SK-N-SH (cell line): ENCODE measurements at regions not wholly inside any gene's neighbourhood (a gene's known extent, or its start where the extent isn't known, plus 50 kb on each side); places are given as distances from the start of the nearest gene placed in this dataset.

Source experiments
- CTCF ChIA-PET: fragments of 300-600, 350-600 bp; formaldehyde crosslinking; extraction: SDS; loops from one replicate; lab custom pipeline; 2021; lab: Yijun Ruan, JAX
- POLR2A ChIA-PET: fragments of 350-600 bp; sonication (Branson Sonifier 250); formaldehyde crosslinking; extraction: SDS; loops from one replicate; lab custom pipeline; 2020; ENCODE audit warnings: antibody characterized with exemption, inconsistent platforms; lab: Yijun Ruan, JAX
- DNase-seq: peaks from one replicate; pipeline ENCODE4 v3.0.0; 2012
- H2AFZ ChIP-seq: fragments of 200-600 bp; sonication (generic); 2 replicates; pipeline ENCODE4 v1.8.1; 2016; ENCODE audit warnings: antibody characterized with exemption, mild to moderate bottlenecking, low read depth
- H3F3A ChIP-seq: fragments of 200-600 bp; sonication (generic); replicated peaks from 2 replicates; pipeline ENCODE3; 2016; ENCODE audit warnings: antibody characterized with exemption, mild to moderate bottlenecking; ENCODE audit not compliant: insufficient read depth
- H3K27ac ChIP-seq, 2 experiments: fragments of 200-500 bp in 1 of 2; fragments of 200-600 bp in 1 of 2; sonication (Bioruptor generic) in 1 of 2; sonication (generic), shearing (Covaris generic) in 1 of 2; 2 replicates each; pipeline versions ENCODE4 v1.5.1 to v1.6.1; 2014 to 2016; ENCODE audit warnings: low read depth in 2 of 2, inconsistent platforms in 1 of 2, low read length in 1 of 2, mild to moderate bottlenecking in 1 of 2, mixed read lengths in 1 of 2
- H3K27me3 ChIP-seq: fragments of 200-600 bp; sonication (generic), shearing (Covaris generic); 2 replicates; pipeline ENCODE4 v1.6.1; 2016; ENCODE audit warnings: mixed run types; ENCODE audit not compliant: insufficient read depth
- H3K36me3 ChIP-seq, 2 experiments: fragments of 200-500 bp in 1 of 2; fragments of 200-600 bp in 1 of 2; sonication (Bioruptor generic) in 1 of 2; sonication (generic) in 1 of 2; replicated peaks in 1 of 2; 2 replicates each; pipeline versions ENCODE3 to v1.5.1; 2014 to 2016; ENCODE audit warnings: low read length in 1 of 2, mild to moderate bottlenecking in 1 of 2; ENCODE audit not compliant: insufficient read depth in 2 of 2, control insufficient read depth in 1 of 2
- H3K4me1 ChIP-seq, 2 experiments: fragments of 200-500 bp in 1 of 2; fragments of 200-600 bp in 1 of 2; sonication (Bioruptor generic) in 1 of 2; sonication (generic), shearing (Covaris generic) in 1 of 2; 2 replicates each; pipeline versions ENCODE4 v1.5.1 to v1.6.1; 2014 to 2016; ENCODE audit warnings: low read depth in 1 of 2, low read length in 1 of 2, mixed run types in 1 of 2; ENCODE audit not compliant: insufficient read depth in 2 of 2, control insufficient read depth in 1 of 2
- H3K4me2 ChIP-seq: fragments of 200-600 bp; sonication (generic), shearing (Covaris generic); 2 replicates; pipeline ENCODE4 v1.6.1; 2017; ENCODE audit warnings: mixed run types
- H3K4me3 ChIP-seq, 2 experiments: fragments of 200-500 bp in 1 of 2; fragments of 200-600 bp in 1 of 2; sonication (Bioruptor generic) in 1 of 2; sonication (generic), shearing (Covaris generic) in 1 of 2; 2 replicates each; pipeline versions ENCODE4 v1.5.1 to v1.8.1; 2014 to 2016; ENCODE audit warnings: low read depth in 2 of 2, inconsistent platforms in 1 of 2, low read length in 1 of 2, mild to moderate bottlenecking in 1 of 2, mixed read lengths in 1 of 2, moderate library complexity in 1 of 2
- H3K79me2 ChIP-seq: fragments of 200-600 bp; sonication (generic); 2 replicates; pipeline ENCODE4 v1.8.1; 2017; ENCODE audit warnings: mild to moderate bottlenecking; ENCODE audit not compliant: insufficient read depth
- H3K9ac ChIP-seq: fragments of 200-600 bp; sonication (generic); 2 replicates; pipeline ENCODE4 v1.6.1; 2017; ENCODE audit warnings: mixed run types
- H3K9me2 ChIP-seq: fragments of 200-600 bp; sonication (generic); 2 replicates; pipeline ENCODE4 v1.6.1; 2017; ENCODE audit warnings: mixed run types
- H3K9me3 ChIP-seq: fragments of 200-600 bp; sonication (generic); 2 replicates; pipeline ENCODE4 v1.6.1; 2017; ENCODE audit warnings: mixed run types, mild to moderate bottlenecking, moderate library complexity
- H4K20me1 ChIP-seq: fragments of 200-600 bp; sonication (generic); 2 replicates; pipeline ENCODE4 v1.6.1; 2017; ENCODE audit warnings: mild to moderate bottlenecking, mixed run types; ENCODE audit not compliant: insufficient read depth
- CHD2 ChIP-seq: fragments of 150-350 bp; IDR thresholded peaks from 2 replicates; pipeline ENCODE4 v1.6.1; 2018; ENCODE audit warnings: low read length; ENCODE audit not compliant: partially characterized antibody
- CTCF ChIP-seq: fragments of 200-600 bp; sonication (generic); IDR thresholded peaks from 2 replicates; pipeline ENCODE4 v1.6.1; 2017; ENCODE audit warnings: antibody characterized with exemption, mild to moderate bottlenecking, moderate library complexity
- EP300 ChIP-seq, 2 experiments: IDR thresholded peaks; 2 replicates each; pipeline versions ENCODE4 v1.4.0 to v1.6.1; 2012; ENCODE audit warnings: borderline replicate concordance in 1 of 2, low read depth in 1 of 2, low read length in 1 of 2
- FOXM1 ChIP-seq: IDR thresholded peaks from 2 replicates; pipeline ENCODE4 v1.4.0; 2012; ENCODE audit warnings: low read depth, mild to moderate bottlenecking
- IRF3 ChIP-seq: fragments of 150-350 bp; IDR thresholded peaks from 2 replicates; pipeline ENCODE4 v1.6.1; 2016; ENCODE audit warnings: mild to moderate bottlenecking, low read depth, low read length
- JUND ChIP-seq: IDR thresholded peaks from 2 replicates; pipeline ENCODE4 v1.4.0; 2012
- MEF2A ChIP-seq: IDR thresholded peaks from 2 replicates; pipeline ENCODE4 v1.4.0; 2012; ENCODE audit warnings: low read depth, borderline replicate concordance
- NFIC ChIP-seq: IDR thresholded peaks from 2 replicates; pipeline ENCODE4 v1.4.0; 2012; ENCODE audit warnings: borderline replicate concordance
- RCOR1 ChIP-seq: fragments of 150-350 bp; IDR thresholded peaks from 2 replicates; pipeline ENCODE4 v1.6.1; 2017; ENCODE audit warnings: antibody characterized with exemption, low read length
- RXRA ChIP-seq: IDR thresholded peaks from 2 replicates; pipeline ENCODE4 v1.4.0; 2012; ENCODE audit warnings: low read depth, mild to moderate bottlenecking, borderline replicate concordance
- SMC3 ChIP-seq: IDR thresholded peaks from 2 replicates; pipeline ENCODE4 v1.6.1; 2012; ENCODE audit warnings: low read depth, low read length, improper control_type of control experiment
- TCF12 ChIP-seq: IDR thresholded peaks from 2 replicates; pipeline ENCODE4 v1.4.0; 2012
- TEAD4 ChIP-seq: IDR thresholded peaks from 2 replicates; pipeline ENCODE4 v1.4.0; 2012; ENCODE audit warnings: mild to moderate bottlenecking, borderline replicate concordance; ENCODE audit not compliant: insufficient read depth
- USF1 ChIP-seq: IDR thresholded peaks from 2 replicates; pipeline ENCODE4 v1.4.0; 2012; ENCODE audit warnings: low read depth, borderline replicate concordance
- ZBTB33 ChIP-seq: IDR thresholded peaks from 2 replicates; pipeline ENCODE4 v1.4.0; 2012; ENCODE audit warnings: low read depth, borderline replicate concordance
- WGBS: methylation state at CpG from one replicate; pipeline ENCODE4 v1.1.6; 2017; ENCODE audit warnings: low lambda C conversion rate; 5-methylcytosine and 5-hydroxymethylcytosine counted together

GRCh38 chr7:130996833-130997231 is 262.8 kb upstream of the KLF14 start:
- H4K20me1 ChIP-seq = peaks cover 20% of the 10 kb centered on the region
- no peak overlapping the region for H3K9ac ChIP-seq
- no peaks in the 10 kb centered on the region for H3K36me3 ChIP-seq
- peaks cover 3% of the 10 kb centered on the region for H3F3A ChIP-seq
- no peak overlapping the region for H3K4me3 ChIP-seq
- H3K9me3 ChIP-seq = no peaks in the 10 kb centered on the region
- 66% methylated on average over 6 of the region's 6 CpGs for WGBS
- H3K79me2 ChIP-seq = peaks cover 28% of the 10 kb centered on the region; the same call in 1 of the 2 replicates
- no peak for DNase-seq
- H3K9me2 ChIP-seq = no peaks in the 10 kb centered on the region
- H3K27ac ChIP-seq = peak overlapping the region in 1 of 2 experiments; percentile 51; a peak in 2 of 4 replicates
- TF ChIP-seq USF1 (no peak), EP300 (IDR thresholded peaks at IDR 0.05; ENCODE audit: borderline replicate concordance in 1 of 2, low read depth in 1 of 2, low read length in 1 of 2) (no peak), TEAD4 (no peak), SMC3 (no peak)
- H3K4me2 ChIP-seq = peak overlapping the region; percentile 30
- peaks cover 5 to 31% of the 10 kb centered on the region in 2 experiments; a peak in 3 of 4 replicates for H3K4me1 ChIP-seq
- no peak overlapping the region for H2AFZ ChIP-seq
- H3K27me3 ChIP-seq = no peaks in the 10 kb centered on the region
- ChIA-PET CTCF (interaction anchor here (1.2 to 11.6 kb wide), 4 partner anchors 15 to 100 kb away, joined by 4 to 105 read pairs (median 12); no protein-coding TSS in a partner anchor), POLR2A (no interaction called here)

GRCh38 chr7:130998993-130999602 is 265.1 kb upstream of the KLF14 start:
- TF ChIP-seq MEF2A = no peak
- TF ChIP-seq JUND = peak; percentile 7; the same call in 1 of the 2 replicates
- no peak for TF ChIP-seq CHD2
- TF ChIP-seq, all 33 proteins: peak for 1
- Histone ChIP-seq H3K4me2 (no peak overlapping the region), H3K9me3 (peaks cover 5% of the 10 kb centered on the region; the same call in 1 of the 2 replicates), H3K27me3 (no peaks in the 10 kb centered on the region), H3K9me2 (no peaks in the 10 kb centered on the region), H3K79me2 (peaks cover 35% of the 10 kb centered on the region), H3K4me3 (no peak overlapping the region), H3K36me3 (peaks cover 0 to 7% of the 10 kb centered on the region in 2 experiments), H4K20me1 (peaks cover 20% of the 10 kb centered on the region), H3F3A (peaks cover 3% of the 10 kb centered on the region), H3K9ac (no peak overlapping the region), H3K4me1 (peaks cover 5 to 31% of the 10 kb centered on the region in 2 experiments; a peak in 3 of 4 replicates), H3K27ac (no peak overlapping the region), H2AFZ (no peak overlapping the region)
- WGBS = 97% methylated on average over 3 of the region's 3 CpGs
- POLR2A ChIA-PET = no interaction called here
- DNase-seq = no peak
- CTCF ChIA-PET = interaction anchor here (1.0 to 11.6 kb wide), 6 partner anchors 9 to 103 kb away, joined by 3 to 105 read pairs (median 5); no protein-coding TSS in a partner anchor

- no peak overlapping the region for H3K4me2 ChIP-seq
- H3F3A ChIP-seq = peaks cover 3% of the 10 kb centered on the region
- no peak overlapping the region for H3K27ac ChIP-seq
- peaks cover 42% of the 10 kb centered on the region for H3K79me2 ChIP-seq
- TF ChIP-seq FOXM1 (no peak), CTCF (no peak), ZBTB33 (no peak), RXRA (no peak), NFIC (no peak), IRF3 (no peak), TCF12 (no peak), RCOR1 (no peak)
- TF ChIP-seq, all 33 proteins: peak for 0
- no peak for DNase-seq
- H3K27me3 ChIP-seq = no peaks in the 10 kb centered on the region
- H3K4me1 ChIP-seq = peaks cover 5 to 31% of the 10 kb centered on the region in 2 experiments; a peak in 3 of 4 replicates
- no peak overlapping the region for H3K9ac ChIP-seq
- peaks cover 18% of the 10 kb centered on the region for H4K20me1 ChIP-seq
- H3K9me3 ChIP-seq = peaks cover 5% of the 10 kb centered on the region; the same call in 1 of the 2 replicates
- H3K36me3 ChIP-seq = peaks cover 0 to 7% of the 10 kb centered on the region in 2 experiments
- no peak overlapping the region for H3K4me3 ChIP-seq
- ChIA-PET POLR2A (no interaction called here), CTCF (interaction anchor here (1.0 to 11.6 kb wide), 7 partner anchors 10 to 104 kb away, joined by 3 to 105 read pairs (median 4); no protein-coding TSS in a partner anchor)
- over 99% methylated on average over 4 of the region's 4 CpGs for WGBS
- no peak overlapping the region for H2AFZ ChIP-seq
- no peaks in the 10 kb centered on the region for H3K9me2 ChIP-seq
Measured at GRCh38 chr7:130999926-131000325, 265.9 kb upstream of the KLF14 start.
